NT2/D1 (cell line): ENCODE measurements at regions not wholly inside any gene's neighbourhood (a gene's known extent, or its start where the extent isn't known, plus 50 kb on each side); places are given as distances from the start of the nearest gene placed in this dataset.

Experiments used
- DNase-seq: peaks from one replicate; pipeline ENCODE4 v3.0.0-alpha.2; 2011; ENCODE audit warnings: low read depth, low spot score
- H3K27me3 ChIP-seq: 2 replicates; pipeline ENCODE4 v1.6.0; 2011; ENCODE audit warnings: mild to moderate bottlenecking; ENCODE audit not compliant: insufficient read length, insufficient read depth
- H3K36me3 ChIP-seq: 2 replicates; pipeline ENCODE4 v1.6.1; 2011; ENCODE audit warnings: mild to moderate bottlenecking, low read length, mixed read lengths; ENCODE audit not compliant: insufficient read depth, insufficient read length
- H3K4me1 ChIP-seq: 2 replicates; pipeline ENCODE4 v1.5.1; 2011; ENCODE audit not compliant: insufficient read depth, insufficient read length
- H3K4me3 ChIP-seq: 2 replicates; pipeline ENCODE4 v1.5.1; 2011; ENCODE audit warnings: low read depth; ENCODE audit not compliant: insufficient read length
- H3K9ac ChIP-seq: 2 replicates; pipeline ENCODE4 v1.6.0; 2011; ENCODE audit warnings: low read depth; ENCODE audit not compliant: insufficient read length
- H3K9me3 ChIP-seq: 2 replicates; pipeline ENCODE4 v1.5.1; 2011; ENCODE audit warnings: mild to moderate bottlenecking, low read length; ENCODE audit not compliant: insufficient read depth
- SUZ12 ChIP-seq: IDR thresholded peaks from 2 replicates; pipeline ENCODE4 v1.6.1; 2011; ENCODE audit not compliant: insufficient read length, insufficient read depth; ENCODE audit errors: extremely low read depth
- YY1 ChIP-seq: IDR thresholded peaks from 2 replicates; pipeline ENCODE4 v1.6.1; 2011; ENCODE audit not compliant: insufficient read length, insufficient read depth
- ZNF274 ChIP-seq: IDR thresholded peaks from 2 replicates; pipeline ENCODE4 v1.6.1; 2011; ENCODE audit warnings: mild to moderate bottlenecking, low read depth, low read length

DNA sequence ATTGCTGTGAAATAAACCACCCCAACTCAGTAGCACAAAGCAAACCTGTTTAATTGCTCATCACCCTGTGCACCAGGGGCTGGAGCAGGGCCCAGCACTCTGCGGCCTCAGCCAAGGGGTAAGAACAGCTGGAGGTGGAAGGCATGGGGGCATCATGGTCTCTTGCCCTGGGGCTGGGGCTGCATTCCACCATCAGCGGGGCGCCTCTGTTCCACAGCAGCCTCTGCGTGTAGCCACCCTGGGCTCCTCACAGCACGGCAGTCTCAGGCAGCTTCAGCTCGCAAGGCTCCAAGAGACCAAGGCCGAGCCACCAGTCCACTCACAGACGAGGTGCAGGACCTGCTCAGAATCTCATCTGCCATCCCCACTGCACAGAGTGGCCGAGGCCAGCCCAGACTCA lies 630.7 kb downstream of the TBC1D22A start:
- H3K9me3 ChIP-seq, result no peaks in the 10 kb centered on the region
- H3K36me3 ChIP-seq, result no peaks in the 10 kb centered on the region
- H3K9ac ChIP-seq, result no peak overlapping the region
- no peaks in the 10 kb centered on the region for H3K4me1 ChIP-seq
- H3K4me3 ChIP-seq, result no peak overlapping the region
- H3K27me3 ChIP-seq, result no peaks in the 10 kb centered on the region
- TF ChIP-seq SUZ12 (no peak), ZNF274 (no peak), YY1 (no peak)
- no peak for DNase-seq

DNA sequence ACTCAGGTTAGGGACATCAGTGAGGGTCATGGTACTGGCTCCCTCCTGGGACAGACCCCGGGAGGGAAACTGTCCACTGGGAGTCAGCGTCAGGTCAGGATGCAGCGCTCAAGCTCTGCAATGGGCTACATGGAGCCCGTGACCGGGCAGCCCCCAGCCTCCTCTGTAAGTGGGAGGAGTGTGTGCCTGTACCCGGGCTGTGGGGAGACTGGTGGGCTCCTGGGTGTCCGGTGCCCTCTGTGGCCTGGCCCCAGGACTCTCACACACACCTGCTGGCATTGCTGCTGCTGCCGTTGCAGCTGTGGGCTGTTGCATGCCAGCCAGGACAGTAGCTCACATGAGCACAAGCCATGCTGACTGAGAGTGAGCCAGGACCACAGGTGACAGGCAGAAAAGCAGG lies 630.3 kb downstream of the TBC1D22A start:
- Histone ChIP-seq H3K4me3 (no peak overlapping the region), H3K9me3 (no peaks in the 10 kb centered on the region), H3K27me3 (no peaks in the 10 kb centered on the region)

DNA sequence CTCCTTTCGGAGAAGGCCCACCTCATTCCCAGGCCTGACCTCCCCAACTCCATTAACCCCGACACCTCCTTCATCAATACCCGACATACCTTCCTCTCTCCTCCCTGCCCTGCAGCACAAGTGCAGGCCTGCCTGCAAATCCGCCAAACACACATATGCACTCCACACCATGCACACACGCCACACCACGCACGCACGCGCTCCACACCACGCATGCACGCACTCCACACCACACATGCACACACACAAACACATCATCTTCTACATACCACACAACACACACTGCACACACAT lies 629.6 kb downstream of the TBC1D22A start:
- Histone ChIP-seq H3K27me3 (no peaks in the 10 kb centered on the region), H3K9me3 (no peaks in the 10 kb centered on the region), H3K36me3 (no peaks in the 10 kb centered on the region), H3K4me1 (no peaks in the 10 kb centered on the region), H3K4me3 (no peak overlapping the region), H3K9ac (no peak overlapping the region)
- TF ChIP-seq YY1, result no peak
- TF ChIP-seq ZNF274, result no peak
- TF ChIP-seq SUZ12, result no peak
- no peak for DNase-seq

More for the DNA sequence above, 630.3 kb downstream of the TBC1D22A start:
- Histone ChIP-seq H3K9ac (no peak overlapping the region), H3K36me3 (no peaks in the 10 kb centered on the region), H3K4me1 (no peaks in the 10 kb centered on the region)
- no peak for DNase-seq
- TF ChIP-seq SUZ12 (no peak), YY1 (no peak), ZNF274 (no peak)

DNA sequence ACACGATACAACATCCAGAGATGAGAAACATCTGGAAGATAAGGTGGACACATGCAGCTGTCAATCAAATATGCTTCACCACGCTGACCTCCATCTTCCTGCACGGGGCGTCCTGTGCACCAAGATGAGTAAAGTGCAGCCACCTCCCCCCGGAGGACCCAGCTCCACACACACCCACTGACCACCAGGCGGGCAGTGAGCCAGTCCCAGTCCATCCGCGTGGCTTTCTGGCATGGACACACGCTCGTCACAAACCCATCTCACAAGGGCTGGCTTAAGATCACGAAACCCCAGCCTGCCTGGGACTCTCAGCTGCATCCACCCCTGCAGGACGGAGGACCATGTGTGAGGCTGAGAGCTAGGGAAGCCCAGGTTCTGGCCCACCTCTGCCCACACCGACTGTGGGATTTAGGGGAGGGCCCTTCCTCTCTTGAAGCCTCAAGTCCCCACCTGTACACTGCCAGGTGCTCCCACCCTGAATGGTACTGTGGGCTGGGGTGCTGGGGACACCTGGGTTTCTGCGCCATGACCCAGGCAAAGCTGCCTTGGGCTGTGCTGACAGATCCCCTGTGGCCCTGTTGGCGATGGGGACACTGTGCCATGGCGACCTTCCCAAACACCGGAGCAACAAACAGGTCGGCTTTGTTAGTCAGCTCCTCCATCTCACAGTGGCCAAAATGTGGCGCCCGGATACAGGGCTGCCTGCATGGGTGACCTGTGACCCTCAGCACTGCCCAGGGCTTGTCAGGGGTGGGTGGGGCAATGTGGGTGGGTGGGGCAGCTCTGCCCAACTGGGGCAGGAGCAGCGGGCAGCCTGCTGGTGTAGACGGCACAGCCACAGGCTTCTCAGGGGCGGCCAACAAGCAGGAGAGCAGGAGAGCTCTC lies 629.0 kb downstream of the TBC1D22A start:
- no peaks in the 10 kb centered on the region for H3K27me3 ChIP-seq

DNA sequence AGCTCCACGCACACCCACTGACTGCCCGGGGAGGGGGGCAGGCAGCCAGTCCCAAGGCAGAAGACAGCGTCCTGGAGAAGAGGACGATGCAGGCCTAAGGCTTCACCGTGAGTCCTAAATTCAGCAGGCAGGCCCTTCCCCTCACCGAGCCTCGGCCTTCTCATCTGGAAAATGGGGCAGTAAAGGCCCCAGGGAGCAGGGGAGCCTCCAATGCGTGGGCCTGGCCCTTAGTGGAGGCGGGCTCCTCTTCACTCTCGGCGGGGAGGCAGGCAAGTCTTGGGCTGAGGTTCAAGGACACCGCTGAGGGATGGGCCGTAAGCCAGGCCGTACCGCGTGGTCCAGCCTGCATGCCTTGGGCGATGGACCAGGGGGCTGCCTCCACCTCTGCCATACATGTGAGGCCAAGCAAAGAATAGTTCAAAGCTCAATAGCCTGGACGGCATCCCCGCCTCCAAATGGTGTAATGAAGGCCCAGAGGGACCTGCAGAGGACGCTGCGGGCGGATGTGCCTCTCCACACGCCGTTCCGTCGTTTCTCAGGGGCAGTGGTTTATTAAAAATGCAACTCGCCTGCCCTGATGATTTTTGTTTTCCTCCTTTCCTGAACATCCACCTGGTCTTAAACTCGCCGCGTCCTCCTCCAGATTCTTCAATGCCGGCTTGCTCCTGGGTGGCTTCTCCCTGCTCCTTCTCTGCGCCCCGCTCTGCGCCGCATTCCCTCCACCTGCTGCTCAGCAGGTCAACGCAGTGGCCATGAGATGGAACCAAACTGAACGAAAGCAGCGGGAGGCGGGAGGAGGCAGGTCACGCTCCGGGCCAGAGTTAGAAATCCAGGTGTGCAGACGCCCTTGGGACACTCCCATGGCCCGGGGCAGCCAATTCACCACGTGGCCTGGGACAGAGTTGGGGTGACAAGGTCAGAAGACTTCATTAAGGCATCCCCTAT lies 627.8 kb downstream of the TBC1D22A start:
- H3K9me3 ChIP-seq, result no peaks in the 10 kb centered on the region
- no peaks in the 10 kb centered on the region for H3K36me3 ChIP-seq
- H3K9ac ChIP-seq, result no peak overlapping the region
- DNase-seq, result no peak
- no peak for TF ChIP-seq ZNF274
- TF ChIP-seq SUZ12, result no peak
- TF ChIP-seq YY1, result no peak
- H3K4me3 ChIP-seq, result no peak overlapping the region
- no peaks in the 10 kb centered on the region for H3K4me1 ChIP-seq
- peaks cover 2% of the 10 kb centered on the region for H3K27me3 ChIP-seq

More for the DNA sequence above, 629.0 kb downstream of the TBC1D22A start:
- Histone ChIP-seq H3K9ac (no peak overlapping the region), H3K4me3 (no peak overlapping the region), H3K36me3 (no peaks in the 10 kb centered on the region), H3K4me1 (no peaks in the 10 kb centered on the region), H3K9me3 (no peaks in the 10 kb centered on the region)
- TF ChIP-seq SUZ12 (no peak), YY1 (no peak), ZNF274 (no peak)
- DNase-seq, result no peak

DNA sequence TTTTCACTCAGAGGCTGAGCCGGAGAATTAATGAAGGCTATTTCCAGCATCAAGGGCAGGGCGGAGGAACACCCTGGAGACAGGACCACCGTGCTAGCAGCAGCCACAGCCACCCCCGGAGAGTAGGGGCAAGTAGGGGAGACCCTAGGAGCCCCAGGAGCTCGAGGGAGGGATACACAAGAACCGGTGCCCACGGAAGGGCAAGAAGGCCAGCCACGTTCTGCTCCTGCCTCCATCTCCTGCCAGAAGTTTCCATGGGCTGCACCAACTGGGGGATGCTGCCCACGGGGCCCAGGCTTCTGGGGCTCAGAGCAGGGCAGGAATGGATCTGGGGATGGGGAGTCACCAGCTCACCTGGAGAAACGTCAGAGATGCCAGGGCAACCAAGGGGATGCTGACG lies 626.8 kb downstream of the TBC1D22A start:
- TF ChIP-seq YY1, result no peak
- no peak for TF ChIP-seq ZNF274
- no peak for TF ChIP-seq SUZ12
- Histone ChIP-seq H3K4me1 (no peaks in the 10 kb centered on the region), H3K9ac (no peak overlapping the region), H3K9me3 (no peaks in the 10 kb centered on the region), H3K36me3 (no peaks in the 10 kb centered on the region), H3K4me3 (no peak overlapping the region), H3K27me3 (peaks cover 2% of the 10 kb centered on the region)
- DNase-seq, result no peak

DNA sequence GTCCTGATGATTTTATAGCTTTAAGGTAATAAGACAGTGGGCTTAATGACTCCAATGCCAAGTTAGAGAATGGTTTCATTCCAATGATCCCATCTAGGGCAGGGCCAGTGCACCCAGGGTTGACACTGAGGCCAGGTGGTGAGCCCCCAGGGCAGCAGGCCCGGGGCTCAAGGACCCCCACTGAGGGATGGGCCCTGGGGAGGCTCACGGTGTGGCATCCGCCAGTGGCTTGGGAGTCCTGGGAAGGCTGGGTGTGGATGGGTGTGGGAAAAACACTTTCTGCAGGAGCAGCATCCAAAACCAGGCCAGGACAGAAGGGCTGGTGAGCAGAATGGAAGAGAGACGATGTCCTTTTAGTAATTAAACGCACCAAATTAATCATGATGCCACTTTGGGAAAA lies 626.3 kb downstream of the TBC1D22A start:
- H3K9me3 ChIP-seq, result no peaks in the 10 kb centered on the region
- no peak for DNase-seq

More for the DNA sequence above, 626.3 kb downstream of the TBC1D22A start:
- Histone ChIP-seq H3K4me3 (no peak overlapping the region), H3K9ac (no peak overlapping the region), H3K4me1 (no peaks in the 10 kb centered on the region), H3K27me3 (peaks cover 2% of the 10 kb centered on the region), H3K36me3 (no peaks in the 10 kb centered on the region)
- no peak for TF ChIP-seq ZNF274
- TF ChIP-seq SUZ12, result no peak
- no peak for TF ChIP-seq YY1
